D721Med (cell line): ENCODE measurements at regions not wholly inside any gene's neighbourhood (a gene's known extent, or its start where the extent isn't known, plus 50 kb on each side); places are given as distances from the start of the nearest gene placed in this dataset.
"Not testable (repeated sequence)": the region's sequence is repeated elsewhere in the genome, so short reads cannot be mapped to it uniquely, and the experiment has no call there.

Source experiments
- DNase-seq: peaks from one replicate; pipeline ENCODE4 v3.0.0; 2011; ENCODE audit warnings: low spot score; ENCODE audit not compliant: insufficient read length
- FAIRE-seq: peaks from 2 replicates; lab custom pipeline; 2011; peaks lifted over from hg19 to GRCh38; lab: Jason Lieb, UNC
- CTCF ChIP-seq: IDR thresholded peaks from 2 replicates; pipeline ENCODE4 v1.5.1; 2012; ENCODE audit warnings: mild to moderate bottlenecking, control low read depth; ENCODE audit not compliant: insufficient read depth; ENCODE audit errors: missing control alignments

GRCh38 chr18:78247615-78248289 is 731.9 kb upstream of the SALL3 start:
- TF ChIP-seq CTCF, result no peak
- FAIRE-seq (no peak), DNase-seq (no peak)

GRCh38 chr18:78255013-78255412 is 724.6 kb upstream of the SALL3 start:
- TF ChIP-seq CTCF, result no peak
- no peak for DNase-seq
- no peak for FAIRE-seq

- FAIRE-seq (no peak), DNase-seq (no peak)
- TF ChIP-seq CTCF, result no peak
Measured at GRCh38 chr18:78268226-78268988, 711.2 kb upstream of the SALL3 start.

- DNase-seq (no peak), FAIRE-seq (no peak)
- no peak for TF ChIP-seq CTCF
Measured at GRCh38 chr18:78271790-78272189, 707.8 kb upstream of the SALL3 start.

GRCh38 chr18:78273876-78274275 is 705.7 kb upstream of the SALL3 start:
- TF ChIP-seq CTCF, result no peak
- no peak for FAIRE-seq
- no peak for DNase-seq

- not testable (repeated sequence) for DNase-seq, FAIRE-seq
Measured at GRCh38 chr18:78283425-78283824, 696.2 kb upstream of the SALL3 start.

- no peak for TF ChIP-seq CTCF
- no peak for DNase-seq
- no peak for FAIRE-seq
Measured at GRCh38 chr18:78292618-78293380, 686.8 kb upstream of the SALL3 start.
